ENCODE measurements at regions not wholly inside any gene's neighbourhood (a gene's known extent, or its start where the extent isn't known, plus 50 kb on each side); places are given as distances from the start of the nearest gene placed in this dataset.

DNA sequence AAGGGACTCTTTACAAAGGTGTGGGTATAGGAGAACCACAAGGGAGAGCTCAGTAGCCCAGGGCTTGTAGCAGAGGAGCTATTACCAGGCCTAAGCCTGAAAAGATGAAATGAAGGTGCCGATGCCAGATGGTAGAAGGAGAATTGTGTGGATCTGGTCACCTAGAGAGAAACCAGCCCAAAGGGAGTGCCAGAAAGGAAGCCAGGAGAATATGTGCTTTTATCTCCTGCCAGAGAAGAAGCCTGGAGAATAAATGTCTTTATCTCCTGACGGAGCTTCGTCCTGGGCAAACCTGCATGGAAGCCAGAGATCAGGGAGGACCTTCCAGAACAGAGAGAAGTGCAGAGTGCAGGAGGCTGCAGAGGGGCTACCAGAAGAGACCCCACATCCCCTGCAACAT, 142.6 kb downstream of the MED10 start:
- intact Hi-C loops (cut with micrococcal nuclease): no loop called here
- CTCF ChIA-PET: no interaction called here
- Histone ChIP-seq H3K27me3 (ENCODE audit: control insufficient read depth in 2 of 2, insufficient read depth in 2 of 2, low read length in 2 of 2) (no peaks in the 10 kb centered on the region), H3K27ac (ENCODE audit: low read depth, low read length) (no peak overlapping the region), H3K4me1 (ENCODE audit: control insufficient read depth in 2 of 2, insufficient read depth in 2 of 2, low read length in 2 of 2) (no peaks in the 10 kb centered on the region), H3K9me3 (ENCODE audit: control insufficient read depth in 2 of 3, low read length in 3 of 3) (no peaks in the 10 kb centered on the region), H3K36me3 (ENCODE audit: control insufficient read depth in 2 of 3, insufficient read depth in 3 of 3, low read length in 3 of 3) (no peaks in the 10 kb centered on the region), H3K4me3 (ENCODE audit: low read length) (no peak overlapping the region)
- DNase-seq: no peak
- no peak for ATAC-seq
- Mint-ChIP-seq H3K9me3 (peaks cover 0 to 16% (median 3%) of the 10 kb centered on the region in 11 donors), H3K36me3 (no peaks in the 10 kb centered on the region), H3K4me1 (no peaks in the 10 kb centered on the region), H3K4me3 (no peak overlapping the region), H3K27ac (no peak overlapping the region), H3K27me3 (peaks cover 3 to 23% (median 18%) of the 10 kb centered on the region in 5 donors)
- POLR2A ChIA-PET: no interaction called here

GRCh38 chr5:6228257-6229250, 149.8 kb downstream of the MED10 start:
- ChIA-PET POLR2A (interaction anchor here (0.8 kb wide), 1 partner anchor 12 kb away, joined by 3 read pairs; no protein-coding TSS in a partner anchor), CTCF (no interaction called here)
- Mint-ChIP-seq H3K27ac (no peak overlapping the region), H3K27me3 (peaks cover 3 to 15% (median 12%) of the 10 kb centered on the region in 5 donors), H3K4me3 (no peak overlapping the region), H3K9me3 (peaks cover 0 to 2% (median 0%) of the 10 kb centered on the region in 11 donors), H3K36me3 (no peaks in the 10 kb centered on the region), H3K4me1 (no peaks in the 10 kb centered on the region)
- DNase-seq (no peak), ATAC-seq (no peak)
- H3K4me1 ChIP-seq (ENCODE audit: control insufficient read depth in 2 of 2, insufficient read depth in 2 of 2, low read length in 2 of 2): no peaks in the 10 kb centered on the region
- H3K4me3 ChIP-seq (ENCODE audit: low read length): no peak overlapping the region
- no peaks in the 10 kb centered on the region for H3K27me3 ChIP-seq (ENCODE audit: control insufficient read depth in 2 of 2, insufficient read depth in 2 of 2, low read length in 2 of 2)
- no peaks in the 10 kb centered on the region for H3K9me3 ChIP-seq (ENCODE audit: control insufficient read depth in 2 of 3, low read length in 3 of 3)
- no peak overlapping the region for H3K27ac ChIP-seq (ENCODE audit: low read depth, low read length)
- intact Hi-C loops (cut with micrococcal nuclease): no loop called here
- H3K36me3 ChIP-seq (ENCODE audit: control insufficient read depth in 2 of 3, insufficient read depth in 3 of 3, low read length in 3 of 3): no peaks in the 10 kb centered on the region

GRCh38 chr5:6225121-6225607, 153.2 kb downstream of the MED10 start:
- intact Hi-C loops (cut with micrococcal nuclease): no loop called here
- H3K4me1 Mint-ChIP-seq: peaks cover 0 to 1% (median 0%) of the 10 kb centered on the region in 7 donors
- H3K4me3 ChIP-seq (ENCODE audit: low read length): no peak overlapping the region
- no peak for DNase-seq
- ChIA-PET CTCF (no interaction called here), POLR2A (no interaction called here)
- no peaks in the 10 kb centered on the region for H3K36me3 ChIP-seq (ENCODE audit: control insufficient read depth in 2 of 3, insufficient read depth in 3 of 3, low read length in 3 of 3)
- H3K36me3 Mint-ChIP-seq: no peaks in the 10 kb centered on the region
- no peak for ATAC-seq
- no peaks in the 10 kb centered on the region for H3K27me3 ChIP-seq (ENCODE audit: control insufficient read depth in 2 of 2, insufficient read depth in 2 of 2, low read length in 2 of 2)
- peaks cover 0 to 3% (median 0%) of the 10 kb centered on the region in 11 donors for H3K9me3 Mint-ChIP-seq
- H3K27ac Mint-ChIP-seq: no peak overlapping the region
- H3K27ac ChIP-seq (ENCODE audit: low read depth, low read length): no peak overlapping the region
- no peaks in the 10 kb centered on the region for H3K4me1 ChIP-seq (ENCODE audit: control insufficient read depth in 2 of 2, insufficient read depth in 2 of 2, low read length in 2 of 2)
- no peak overlapping the region for H3K4me3 Mint-ChIP-seq
- no peaks in the 10 kb centered on the region for H3K9me3 ChIP-seq (ENCODE audit: control insufficient read depth in 2 of 3, low read length in 3 of 3)
- peaks cover 0 to 8% (median 4%) of the 10 kb centered on the region in 5 donors for H3K27me3 Mint-ChIP-seq

DNA sequence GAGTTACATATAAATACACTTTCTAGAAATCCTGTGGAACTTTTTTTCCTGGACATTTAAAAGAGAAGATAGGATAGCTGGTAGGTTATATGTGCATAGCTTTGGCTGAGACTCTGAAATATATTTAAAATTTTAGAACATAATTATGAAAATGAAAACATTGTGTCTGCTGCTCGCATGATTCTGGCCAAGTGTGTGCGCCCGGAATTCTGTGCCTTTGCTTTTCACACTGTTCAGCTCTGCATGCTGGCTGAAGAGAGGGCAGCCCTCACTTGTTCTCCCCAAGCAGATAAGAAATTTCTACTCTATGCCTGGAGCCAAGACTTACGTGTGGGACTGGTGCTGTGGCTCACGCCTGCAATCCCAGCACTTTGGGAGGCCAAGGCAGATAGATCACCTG, 153.9 kb downstream of the MED10 start:
- intact Hi-C loops (cut with micrococcal nuclease): no loop called here
- H3K4me1 ChIP-seq (ENCODE audit: control insufficient read depth in 2 of 2, insufficient read depth in 2 of 2, low read length in 2 of 2): no peaks in the 10 kb centered on the region
- peaks cover 0 to 1% (median 0%) of the 10 kb centered on the region in 7 donors for H3K4me1 Mint-ChIP-seq
- DNase-seq: no peak
- H3K27me3 Mint-ChIP-seq: peaks cover 0 to 8% (median 4%) of the 10 kb centered on the region in 5 donors
- no peaks in the 10 kb centered on the region for H3K27me3 ChIP-seq (ENCODE audit: control insufficient read depth in 2 of 2, insufficient read depth in 2 of 2, low read length in 2 of 2)
- no peaks in the 10 kb centered on the region for H3K36me3 ChIP-seq (ENCODE audit: control insufficient read depth in 2 of 3, insufficient read depth in 3 of 3, low read length in 3 of 3)
- H3K9me3 ChIP-seq (ENCODE audit: control insufficient read depth in 2 of 3, low read length in 3 of 3): no peaks in the 10 kb centered on the region
- H3K27ac ChIP-seq (ENCODE audit: low read depth, low read length): no peak overlapping the region
- ChIA-PET CTCF (no interaction called here), POLR2A (no interaction called here)
- peaks cover 0 to 3% (median 0%) of the 10 kb centered on the region in 11 donors for H3K9me3 Mint-ChIP-seq
- ATAC-seq: no peak
- no peak overlapping the region for H3K4me3 ChIP-seq (ENCODE audit: low read length)
- no peak overlapping the region for H3K27ac Mint-ChIP-seq
- no peak overlapping the region for H3K4me3 Mint-ChIP-seq
- H3K36me3 Mint-ChIP-seq: no peaks in the 10 kb centered on the region

- Mint-ChIP-seq H3K9me3 (peaks cover 0 to 3% (median 0%) of the 10 kb centered on the region in 11 donors), H3K27ac (no peak overlapping the region), H3K4me1 (peaks cover 0 to 1% (median 0%) of the 10 kb centered on the region in 7 donors), H3K4me3 (no peak overlapping the region), H3K36me3 (no peaks in the 10 kb centered on the region), H3K27me3 (peaks cover 0 to 15% (median 3%) of the 10 kb centered on the region in 5 donors)
- no peaks in the 10 kb centered on the region for H3K9me3 ChIP-seq (ENCODE audit: control insufficient read depth in 2 of 3, low read length in 3 of 3)
- no peaks in the 10 kb centered on the region for H3K4me1 ChIP-seq (ENCODE audit: control insufficient read depth in 2 of 2, insufficient read depth in 2 of 2, low read length in 2 of 2)
- DNase-seq (no peak), ATAC-seq (no peak)
- H3K27me3 ChIP-seq (ENCODE audit: control insufficient read depth in 2 of 2, insufficient read depth in 2 of 2, low read length in 2 of 2): no peaks in the 10 kb centered on the region
- no peak overlapping the region for H3K4me3 ChIP-seq (ENCODE audit: low read length)
- no peak overlapping the region for H3K27ac ChIP-seq (ENCODE audit: low read depth, low read length)
- POLR2A ChIA-PET: no interaction called here
- intact Hi-C loops (cut with micrococcal nuclease): no loop called here
- no peaks in the 10 kb centered on the region for H3K36me3 ChIP-seq (ENCODE audit: control insufficient read depth in 2 of 3, insufficient read depth in 3 of 3, low read length in 3 of 3)
- CTCF ChIA-PET: no interaction called here
These were observed 155.4 kb downstream of the MED10 start for GRCh38 chr5:6222899-6223298.

DNA sequence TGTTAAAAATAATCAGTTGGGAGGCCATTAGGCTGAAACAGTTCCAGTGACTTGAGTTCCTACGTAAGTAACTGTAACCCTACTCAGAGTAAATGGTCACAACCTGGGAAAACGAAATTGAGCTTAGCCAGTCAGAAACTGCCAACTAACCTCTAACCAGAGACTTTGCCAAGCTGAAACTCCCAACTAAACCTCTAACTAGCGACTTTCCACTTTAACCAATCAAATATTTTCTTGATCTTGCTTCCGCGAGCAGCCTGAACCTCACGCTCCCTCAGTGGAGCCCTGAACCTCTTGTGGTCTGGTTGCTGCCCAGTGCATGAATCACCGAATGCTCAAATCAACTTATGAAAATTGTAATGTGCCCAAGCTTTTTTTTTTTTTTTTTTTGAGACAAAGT, 156.2 kb downstream of the MED10 start:
- POLR2A ChIA-PET: no interaction called here
- DNase-seq: no peak
- H3K9me3 Mint-ChIP-seq: peaks cover 0 to 3% (median 0%) of the 10 kb centered on the region in 11 donors
- peaks cover 0 to 1% (median 0%) of the 10 kb centered on the region in 7 donors for H3K4me1 Mint-ChIP-seq
- H3K36me3 Mint-ChIP-seq: no peaks in the 10 kb centered on the region
- H3K4me3 ChIP-seq (ENCODE audit: low read length): no peak overlapping the region
- H3K27ac ChIP-seq (ENCODE audit: low read depth, low read length): no peak overlapping the region
- CTCF ChIA-PET: no interaction called here
- H3K36me3 ChIP-seq (ENCODE audit: control insufficient read depth in 2 of 3, insufficient read depth in 3 of 3, low read length in 3 of 3): no peaks in the 10 kb centered on the region
- H3K27ac Mint-ChIP-seq: no peak overlapping the region
- no peak for ATAC-seq
- intact Hi-C loops (cut with micrococcal nuclease): no loop called here
- H3K4me1 ChIP-seq (ENCODE audit: control insufficient read depth in 2 of 2, insufficient read depth in 2 of 2, low read length in 2 of 2): no peaks in the 10 kb centered on the region
- no peaks in the 10 kb centered on the region for H3K9me3 ChIP-seq (ENCODE audit: control insufficient read depth in 2 of 3, low read length in 3 of 3)
- H3K27me3 Mint-ChIP-seq: peaks cover 0 to 19% (median 0%) of the 10 kb centered on the region in 5 donors
- H3K27me3 ChIP-seq (ENCODE audit: control insufficient read depth in 2 of 2, insufficient read depth in 2 of 2, low read length in 2 of 2): no peaks in the 10 kb centered on the region
- H3K4me3 Mint-ChIP-seq: no peak overlapping the region

Measured in naive thymus-derived CD4-positive, alpha-beta T cell (primary cell).